ENCODE measurements at regions not wholly inside any gene's neighbourhood (a gene's known extent, or its start where the extent isn't known, plus 50 kb on each side); places are given as distances from the start of the nearest gene placed in this dataset.

GRCh38 chr4:37040816-37041215, 203.7 kb upstream of the NWD2 start:
- no peaks in the 10 kb centered on the region for H3K79me2 ChIP-seq (ENCODE audit: insufficient read depth, low read length)
- no peaks in the 10 kb centered on the region for H3K27me3 Mint-ChIP-seq (ENCODE audit: low read depth, unreplicated experiment)
- no peak overlapping the region for H3K4me3 Mint-ChIP-seq (ENCODE audit: unreplicated experiment)
- H3K9ac ChIP-seq (ENCODE audit: low read length), result no peak overlapping the region
- H3K9me3 Mint-ChIP-seq (ENCODE audit: unreplicated experiment), result no peaks in the 10 kb centered on the region
- DNase-seq (ENCODE audit: low read depth), result no peak
- H3K27ac ChIP-seq (ENCODE audit: low read depth, low read length), result no peak overlapping the region
- H4K20me1 ChIP-seq (ENCODE audit: insufficient read depth, low read length), result no peaks in the 10 kb centered on the region
- H3K27me3 ChIP-seq (ENCODE audit: insufficient read depth, low read length), result no peaks in the 10 kb centered on the region
- no peak overlapping the region for H3K4me3 ChIP-seq (ENCODE audit: insufficient read depth, low read depth, low read length)
- no peak overlapping the region for H3K4me2 ChIP-seq (ENCODE audit: low read length)
- TF ChIP-seq CTCF (IDR thresholded peaks at IDR 0.05; ENCODE audit: insufficient read depth, low read depth, low read length), result no peak
- no peak for TF ChIP-seq EZH2 (IDR thresholded peaks at IDR 0.05; ENCODE audit: insufficient read depth, low read length)
- no peak overlapping the region for H3K27ac Mint-ChIP-seq (ENCODE audit: unreplicated experiment)
- H3K4me1 Mint-ChIP-seq (ENCODE audit: low read depth, unreplicated experiment), result no peaks in the 10 kb centered on the region
- no peaks in the 10 kb centered on the region for H3K9me3 ChIP-seq (ENCODE audit: insufficient read depth, low read depth, low read length)
- no peak overlapping the region for H2AFZ ChIP-seq (ENCODE audit: low read depth, low read length)
- H3K36me3 Mint-ChIP-seq (ENCODE audit: low read depth, unreplicated experiment), result no peaks in the 10 kb centered on the region
- FAIRE-seq, result no peak
- H3K36me3 ChIP-seq (ENCODE audit: insufficient read depth, low read length), result no peaks in the 10 kb centered on the region
- H3K4me1 ChIP-seq (ENCODE audit: insufficient read depth, low read length), result no peaks in the 10 kb centered on the region

GRCh38 chr4:37043342-37043741, 201.2 kb upstream of the NWD2 start:
- DNase-seq (ENCODE audit: low read depth) (no peak), FAIRE-seq (no peak)
- Histone ChIP-seq H3K4me1 (ENCODE audit: insufficient read depth, low read length) (no peaks in the 10 kb centered on the region), H3K27ac (ENCODE audit: low read depth, low read length) (no peak overlapping the region), H3K79me2 (ENCODE audit: insufficient read depth, low read length) (no peaks in the 10 kb centered on the region), H3K4me2 (ENCODE audit: low read length) (no peak overlapping the region), H3K9me3 (ENCODE audit: insufficient read depth, low read depth, low read length) (no peaks in the 10 kb centered on the region), H3K9ac (ENCODE audit: low read length) (no peak overlapping the region), H3K27me3 (ENCODE audit: insufficient read depth, low read length) (no peaks in the 10 kb centered on the region), H3K36me3 (ENCODE audit: insufficient read depth, low read length) (no peaks in the 10 kb centered on the region), H3K4me3 (ENCODE audit: insufficient read depth, low read depth, low read length) (no peak overlapping the region), H4K20me1 (ENCODE audit: insufficient read depth, low read length) (no peaks in the 10 kb centered on the region), H2AFZ (ENCODE audit: low read depth, low read length) (no peak overlapping the region)
- Mint-ChIP-seq H3K9me3 (ENCODE audit: unreplicated experiment) (no peaks in the 10 kb centered on the region), H3K36me3 (ENCODE audit: low read depth, unreplicated experiment) (no peaks in the 10 kb centered on the region), H3K27ac (ENCODE audit: unreplicated experiment) (no peak overlapping the region), H3K27me3 (ENCODE audit: low read depth, unreplicated experiment) (no peaks in the 10 kb centered on the region), H3K4me1 (ENCODE audit: low read depth, unreplicated experiment) (no peaks in the 10 kb centered on the region), H3K4me3 (ENCODE audit: unreplicated experiment) (no peak overlapping the region)
- TF ChIP-seq EZH2 (IDR thresholded peaks at IDR 0.05; ENCODE audit: insufficient read depth, low read length) (no peak), CTCF (IDR thresholded peaks at IDR 0.05; ENCODE audit: insufficient read depth, low read depth, low read length) (no peak)

GRCh38 chr4:37051111-37051510, 193.4 kb upstream of the NWD2 start:
- Histone ChIP-seq H3K9me3 (ENCODE audit: insufficient read depth, low read depth, low read length) (no peaks in the 10 kb centered on the region), H3K27me3 (ENCODE audit: insufficient read depth, low read length) (no peaks in the 10 kb centered on the region), H3K9ac (ENCODE audit: low read length) (no peak overlapping the region), H3K36me3 (ENCODE audit: insufficient read depth, low read length) (no peaks in the 10 kb centered on the region), H3K4me1 (ENCODE audit: insufficient read depth, low read length) (no peaks in the 10 kb centered on the region), H3K27ac (ENCODE audit: low read depth, low read length) (no peak overlapping the region), H3K4me2 (ENCODE audit: low read length) (no peak overlapping the region), H3K79me2 (ENCODE audit: insufficient read depth, low read length) (no peaks in the 10 kb centered on the region), H3K4me3 (ENCODE audit: insufficient read depth, low read depth, low read length) (no peak overlapping the region), H2AFZ (ENCODE audit: low read depth, low read length) (no peak overlapping the region), H4K20me1 (ENCODE audit: insufficient read depth, low read length) (no peaks in the 10 kb centered on the region)
- peaks cover 1% of the 10 kb centered on the region for H3K4me1 Mint-ChIP-seq (ENCODE audit: low read depth, unreplicated experiment)
- no peaks in the 10 kb centered on the region for H3K27me3 Mint-ChIP-seq (ENCODE audit: low read depth, unreplicated experiment)
- DNase-seq (ENCODE audit: low read depth) (no peak), FAIRE-seq (no peak)
- no peaks in the 10 kb centered on the region for H3K9me3 Mint-ChIP-seq (ENCODE audit: unreplicated experiment)
- no peak overlapping the region for H3K27ac Mint-ChIP-seq (ENCODE audit: unreplicated experiment)
- no peaks in the 10 kb centered on the region for H3K36me3 Mint-ChIP-seq (ENCODE audit: low read depth, unreplicated experiment)
- TF ChIP-seq CTCF (IDR thresholded peaks at IDR 0.05; ENCODE audit: insufficient read depth, low read depth, low read length) (no peak), EZH2 (IDR thresholded peaks at IDR 0.05; ENCODE audit: insufficient read depth, low read length) (no peak)
- H3K4me3 Mint-ChIP-seq (ENCODE audit: unreplicated experiment), result no peak overlapping the region
